ENCODE measurements at regions not wholly inside any gene's neighbourhood (a gene's known extent, or its start where the extent isn't known, plus 50 kb on each side); places are given as distances from the start of the nearest gene placed in this dataset.

GRCh38 chr13:67614579-67614978 is 384.4 kb upstream of the PCDH9 start:
- TF ChIP-seq CTCF (IDR thresholded peaks at IDR 0.05; ENCODE audit: low read depth, low read length) (no peak), EZH2phosphoT487 (IDR thresholded peaks at IDR 0.05; ENCODE audit: low read depth) (no peak)
